ENCODE measurements at regions not wholly inside any gene's neighbourhood (a gene's known extent, or its start where the extent isn't known, plus 50 kb on each side); places are given as distances from the start of the nearest gene placed in this dataset.
"Not testable (repeated sequence)": the region's sequence is repeated elsewhere in the genome, so short reads cannot be mapped to it uniquely, and the experiment has no call there.

GRCh38 chr10:45100429-45100828 lies 99.7 kb downstream of the ZNF22 start:
- no peak for DNase-seq (ENCODE audit: low read depth)
- H3K4me3 ChIP-seq (ENCODE audit: low read depth, low read length) = no peak overlapping the region
- no peaks in the 10 kb centered on the region for H3K36me3 ChIP-seq (ENCODE audit: control insufficient read depth, insufficient read depth, low read length)
- TF ChIP-seq CTCF (IDR thresholded peaks at IDR 0.05; ENCODE audit: insufficient read depth, low read length, poor library complexity, severe bottlenecking) = no peak
- H3K27me3 ChIP-seq (ENCODE audit: control insufficient read depth, insufficient read depth, low read length) = no peaks in the 10 kb centered on the region

GRCh38 chr10:45104674-45105073 lies 104.0 kb downstream of the ZNF22 start:
- no peaks in the 10 kb centered on the region for H3K27me3 ChIP-seq (ENCODE audit: control insufficient read depth, insufficient read depth, low read length)
- no peak for DNase-seq (ENCODE audit: low read depth)
- no peak overlapping the region for H3K4me3 ChIP-seq (ENCODE audit: low read depth, low read length)
- no peaks in the 10 kb centered on the region for H3K36me3 ChIP-seq (ENCODE audit: control insufficient read depth, insufficient read depth, low read length)
- TF ChIP-seq CTCF (IDR thresholded peaks at IDR 0.05; ENCODE audit: insufficient read depth, low read length, poor library complexity, severe bottlenecking) = no peak

- H3K27me3 ChIP-seq (ENCODE audit: control insufficient read depth, insufficient read depth, low read length); H3K36me3 ChIP-seq (ENCODE audit: control insufficient read depth, insufficient read depth, low read length); DNase-seq (ENCODE audit: low read depth); H3K4me3 ChIP-seq (ENCODE audit: low read depth, low read length): not testable (repeated sequence)
Measured at GRCh38 chr10:45105309-45105708, 104.6 kb downstream of the ZNF22 start.

- Histone ChIP-seq H3K4me3 (ENCODE audit: low read depth, low read length) (no peak overlapping the region), H3K36me3 (ENCODE audit: control insufficient read depth, insufficient read depth, low read length) (no peaks in the 10 kb centered on the region), H3K27me3 (ENCODE audit: control insufficient read depth, insufficient read depth, low read length) (no peaks in the 10 kb centered on the region)
- DNase-seq (ENCODE audit: low read depth) = no peak
- no peak for TF ChIP-seq CTCF (IDR thresholded peaks at IDR 0.05; ENCODE audit: insufficient read depth, low read length, poor library complexity, severe bottlenecking)
Measured at GRCh38 chr10:45106236-45106856, 105.6 kb downstream of the ZNF22 start.

- no peak overlapping the region for H3K4me3 ChIP-seq (ENCODE audit: low read depth, low read length)
- no peak for TF ChIP-seq CTCF (IDR thresholded peaks at IDR 0.05; ENCODE audit: insufficient read depth, low read length, poor library complexity, severe bottlenecking)
- H3K27me3 ChIP-seq (ENCODE audit: control insufficient read depth, insufficient read depth, low read length) = no peaks in the 10 kb centered on the region
- DNase-seq (ENCODE audit: low read depth) = no peak
- no peaks in the 10 kb centered on the region for H3K36me3 ChIP-seq (ENCODE audit: control insufficient read depth, insufficient read depth, low read length)
Measured at GRCh38 chr10:45111509-45111908, 110.8 kb downstream of the ZNF22 start.

- H3K27me3 ChIP-seq (ENCODE audit: control insufficient read depth, insufficient read depth, low read length); H3K4me3 ChIP-seq (ENCODE audit: low read depth, low read length); H3K36me3 ChIP-seq (ENCODE audit: control insufficient read depth, insufficient read depth, low read length); DNase-seq (ENCODE audit: low read depth): not testable (repeated sequence)
Measured at GRCh38 chr10:45117940-45118339, 117.2 kb downstream of the ZNF22 start.

- Histone ChIP-seq H3K36me3 (ENCODE audit: control insufficient read depth, insufficient read depth, low read length) (no peaks in the 10 kb centered on the region), H3K27me3 (ENCODE audit: control insufficient read depth, insufficient read depth, low read length) (no peaks in the 10 kb centered on the region), H3K4me3 (ENCODE audit: low read depth, low read length) (no peak overlapping the region)
- DNase-seq (ENCODE audit: low read depth) = no peak
- no peak for TF ChIP-seq CTCF (IDR thresholded peaks at IDR 0.05; ENCODE audit: insufficient read depth, low read length, poor library complexity, severe bottlenecking)
Measured at GRCh38 chr10:45118929-45119328, 118.2 kb downstream of the ZNF22 start.

- H3K27me3 ChIP-seq (ENCODE audit: control insufficient read depth, insufficient read depth, low read length); DNase-seq (ENCODE audit: low read depth); H3K36me3 ChIP-seq (ENCODE audit: control insufficient read depth, insufficient read depth, low read length); H3K4me3 ChIP-seq (ENCODE audit: low read depth, low read length): not testable (repeated sequence)
Measured at GRCh38 chr10:45122180-45122860, 121.6 kb downstream of the ZNF22 start.
